ENCODE measurements at regions not wholly inside any gene's neighbourhood (a gene's known extent, or its start where the extent isn't known, plus 50 kb on each side); places are given as distances from the start of the nearest gene placed in this dataset.

DNA sequence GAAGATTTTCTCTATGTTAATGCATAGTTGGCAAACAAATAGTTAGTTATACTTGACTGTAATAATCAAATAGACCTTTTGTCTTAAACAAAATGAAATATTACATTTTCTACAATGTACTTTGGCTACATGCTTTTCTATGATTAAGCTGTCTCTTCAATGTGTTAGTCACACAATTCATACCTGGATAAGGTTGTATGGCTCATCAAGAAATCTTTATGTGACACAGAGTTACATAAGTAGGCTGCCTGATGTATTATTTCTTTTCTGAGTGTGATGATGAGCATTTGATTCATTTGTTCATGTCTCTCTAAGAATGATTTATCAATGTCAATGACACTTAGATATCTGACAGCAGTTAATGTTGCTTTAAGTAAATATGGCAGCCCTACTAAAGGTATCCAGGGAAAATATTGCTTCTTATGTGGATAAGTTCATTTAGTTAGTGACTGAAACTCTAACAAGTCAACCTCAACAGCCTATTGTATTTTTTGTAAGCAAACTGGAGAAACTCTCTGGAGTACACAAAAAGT is 157.4 kb upstream of the SOX2 start:
- no peak overlapping the region for H3K27ac Mint-ChIP-seq
- H3K36me3 Mint-ChIP-seq (ENCODE audit: insufficient read depth): no peaks in the 10 kb centered on the region
- H3K4me1 Mint-ChIP-seq (ENCODE audit: low read depth in 2 of 2): no peaks in the 10 kb centered on the region
- H3K27me3 Mint-ChIP-seq: no peaks in the 10 kb centered on the region
- no peak overlapping the region for H3K4me3 Mint-ChIP-seq
- H3K9me3 Mint-ChIP-seq: peaks cover 10 to 14% of the 10 kb centered on the region in 2 donors
- no peak for DNase-seq
- ATAC-seq (replicated peaks): no peak

DNA sequence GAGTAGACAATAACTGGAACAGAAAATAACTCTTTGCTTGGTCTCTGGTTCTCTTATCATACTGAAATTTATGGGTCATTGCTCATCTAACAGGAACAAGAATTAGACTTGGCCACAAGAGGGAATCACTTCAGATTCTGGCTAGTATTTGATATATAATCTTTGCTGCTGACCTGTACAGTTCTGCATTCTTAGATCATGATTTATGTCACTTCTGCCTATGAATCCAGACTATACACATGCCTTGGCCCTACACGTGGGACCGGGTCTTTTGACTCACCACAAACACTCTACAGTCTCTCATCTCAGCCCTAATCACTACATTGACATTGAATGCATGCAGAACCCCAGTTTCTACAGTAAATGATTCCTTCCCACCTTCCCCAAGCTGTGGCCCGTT is 162.5 kb upstream of the SOX2 start:
- H3K9me3 Mint-ChIP-seq: peaks cover 10 to 15% of the 10 kb centered on the region in 2 donors
- DNase-seq (no peak), ATAC-seq (replicated peaks) (no peak)
- no peaks in the 10 kb centered on the region for H3K4me1 Mint-ChIP-seq (ENCODE audit: low read depth in 2 of 2)
- H3K27ac Mint-ChIP-seq: no peak overlapping the region
- no peaks in the 10 kb centered on the region for H3K27me3 Mint-ChIP-seq
- peaks cover 6% of the 10 kb centered on the region for H3K36me3 Mint-ChIP-seq (ENCODE audit: insufficient read depth)
- H3K4me3 Mint-ChIP-seq: no peak overlapping the region

DNA sequence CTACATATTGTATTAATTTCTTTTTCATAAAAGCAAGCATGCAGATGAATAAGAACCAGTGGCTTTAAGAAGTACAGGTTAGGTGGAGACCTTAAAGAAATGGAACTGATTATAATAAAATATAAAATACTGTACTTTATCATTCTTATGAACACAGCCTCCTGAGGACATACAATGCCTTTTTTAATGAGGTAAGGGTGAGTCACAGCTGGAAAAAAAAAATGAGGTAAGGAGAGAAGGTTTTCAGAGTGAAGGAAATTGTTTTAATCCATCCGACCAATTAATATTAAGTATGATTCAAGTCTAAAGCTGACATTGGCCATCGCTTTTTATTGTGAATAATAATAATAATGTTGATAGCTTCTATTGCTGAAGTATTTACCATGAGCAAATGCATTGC is 170.3 kb upstream of the SOX2 start:
- Mint-ChIP-seq H3K4me3 (no peak overlapping the region), H3K27ac (no peak overlapping the region), H3K9me3 (peaks cover 0 to 2% of the 10 kb centered on the region in 2 donors), H3K27me3 (no peaks in the 10 kb centered on the region), H3K4me1 (ENCODE audit: low read depth in 2 of 2) (no peaks in the 10 kb centered on the region), H3K36me3 (ENCODE audit: insufficient read depth) (peaks cover 6% of the 10 kb centered on the region)
- DNase-seq (no peak), ATAC-seq (replicated peaks) (no peak)

DNA sequence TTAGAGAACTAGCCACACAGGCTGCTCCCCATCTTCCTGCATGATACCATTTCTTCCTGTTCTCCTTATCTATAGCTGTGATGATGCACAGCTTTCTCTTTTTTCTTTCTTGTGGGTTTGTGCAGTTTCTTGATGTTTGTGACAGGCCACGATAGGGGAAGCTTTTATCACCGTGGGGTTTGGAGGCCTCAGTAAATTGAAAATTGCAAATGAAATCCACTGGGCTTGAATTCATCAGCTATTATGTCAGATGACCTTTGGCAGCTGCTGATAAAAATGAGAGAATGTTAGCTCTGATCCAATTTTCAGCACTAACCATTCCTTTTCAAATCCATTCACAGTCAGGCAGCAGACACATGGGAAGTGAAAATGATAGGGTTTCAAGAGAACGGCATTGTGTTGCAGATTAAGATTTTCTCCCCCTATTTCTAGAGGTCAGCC is 176.9 kb upstream of the SOX2 start:
- Mint-ChIP-seq H3K27me3 (no peaks in the 10 kb centered on the region), H3K4me3 (no peak overlapping the region), H3K27ac (no peak overlapping the region), H3K4me1 (ENCODE audit: low read depth in 2 of 2) (no peaks in the 10 kb centered on the region), H3K36me3 (ENCODE audit: insufficient read depth) (no peaks in the 10 kb centered on the region), H3K9me3 (peaks cover 5 to 11% of the 10 kb centered on the region in 2 donors)
- ATAC-seq (replicated peaks) (no peak), DNase-seq (no peak)

DNA sequence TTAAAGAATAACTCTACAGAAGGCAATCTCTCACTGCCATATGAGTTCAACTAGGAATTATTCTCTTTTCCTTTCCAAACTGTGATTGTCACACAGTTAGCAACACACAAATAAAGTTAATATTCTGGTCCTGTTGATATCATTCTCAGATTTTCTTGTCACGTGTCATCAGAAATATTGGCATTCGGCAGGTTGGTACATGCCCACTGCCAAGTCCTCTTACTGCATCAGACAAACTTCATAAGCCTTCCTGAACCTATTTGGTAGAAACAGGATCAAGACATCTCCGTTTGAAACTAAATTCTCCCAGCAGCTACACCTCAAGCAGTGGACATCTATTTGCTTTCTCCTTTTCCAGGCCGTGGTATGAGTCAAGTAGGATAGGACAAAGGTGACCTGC is 177.9 kb upstream of the SOX2 start:
- no peak for ATAC-seq (replicated peaks)
- Mint-ChIP-seq H3K36me3 (ENCODE audit: insufficient read depth) (no peaks in the 10 kb centered on the region), H3K27ac (no peak overlapping the region), H3K4me3 (no peak overlapping the region), H3K27me3 (no peaks in the 10 kb centered on the region), H3K9me3 (peaks cover 5 to 12% of the 10 kb centered on the region in 2 donors), H3K4me1 (ENCODE audit: low read depth in 2 of 2) (no peaks in the 10 kb centered on the region)
- DNase-seq: no peak

DNA sequence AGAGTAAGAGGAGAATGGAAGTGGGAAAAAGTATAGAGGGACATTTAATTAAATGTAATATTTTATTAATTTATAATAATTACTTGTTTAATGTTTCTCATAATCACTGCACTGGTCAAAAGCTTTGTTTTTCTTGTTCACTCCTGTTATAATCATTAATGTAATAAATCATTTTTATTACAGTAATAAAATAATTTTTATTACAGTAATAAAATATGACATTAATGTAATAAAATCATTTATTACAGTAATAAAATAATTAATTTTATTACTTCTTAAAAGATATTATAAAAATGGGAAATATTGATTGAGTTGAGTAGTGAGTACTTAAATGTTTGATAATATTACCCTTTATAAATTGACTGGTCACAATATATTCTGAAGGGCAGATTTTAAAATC is 181.1 kb upstream of the SOX2 start:
- H3K36me3 Mint-ChIP-seq (ENCODE audit: insufficient read depth): no peaks in the 10 kb centered on the region
- H3K27me3 Mint-ChIP-seq: no peaks in the 10 kb centered on the region
- peaks cover 4 to 12% of the 10 kb centered on the region in 2 donors for H3K9me3 Mint-ChIP-seq
- H3K4me3 Mint-ChIP-seq: no peak overlapping the region
- no peaks in the 10 kb centered on the region for H3K4me1 Mint-ChIP-seq (ENCODE audit: low read depth in 2 of 2)
- ATAC-seq (replicated peaks): no peak
- DNase-seq: no peak
- no peak overlapping the region for H3K27ac Mint-ChIP-seq

DNA sequence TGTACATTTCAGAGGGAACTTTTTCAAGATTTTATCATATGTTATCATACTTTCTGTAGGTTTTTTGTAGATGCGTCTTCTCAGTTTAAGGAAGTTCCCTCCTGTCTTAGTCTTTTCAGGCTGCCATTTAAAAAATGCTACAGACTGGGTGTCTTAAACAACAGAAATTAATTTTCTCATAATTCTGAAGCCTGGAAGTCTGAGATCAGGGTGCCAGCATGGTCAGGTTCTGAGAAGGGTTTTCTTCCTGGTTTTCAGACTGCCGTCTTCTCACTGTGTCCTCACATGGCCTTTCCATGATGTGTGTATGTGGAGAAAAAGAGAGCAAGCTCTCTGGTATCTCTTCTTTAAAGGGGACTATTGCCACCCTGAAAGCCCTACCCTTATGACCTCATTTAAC is 189.9 kb upstream of the SOX2 start:
- Mint-ChIP-seq H3K9me3 (peaks cover 13 to 23% of the 10 kb centered on the region in 2 donors), H3K27ac (no peak overlapping the region), H3K27me3 (no peaks in the 10 kb centered on the region), H3K4me3 (no peak overlapping the region), H3K36me3 (ENCODE audit: insufficient read depth) (no peaks in the 10 kb centered on the region), H3K4me1 (ENCODE audit: low read depth in 2 of 2) (no peaks in the 10 kb centered on the region)
- DNase-seq: no peak
- ATAC-seq (replicated peaks): no peak

DNA sequence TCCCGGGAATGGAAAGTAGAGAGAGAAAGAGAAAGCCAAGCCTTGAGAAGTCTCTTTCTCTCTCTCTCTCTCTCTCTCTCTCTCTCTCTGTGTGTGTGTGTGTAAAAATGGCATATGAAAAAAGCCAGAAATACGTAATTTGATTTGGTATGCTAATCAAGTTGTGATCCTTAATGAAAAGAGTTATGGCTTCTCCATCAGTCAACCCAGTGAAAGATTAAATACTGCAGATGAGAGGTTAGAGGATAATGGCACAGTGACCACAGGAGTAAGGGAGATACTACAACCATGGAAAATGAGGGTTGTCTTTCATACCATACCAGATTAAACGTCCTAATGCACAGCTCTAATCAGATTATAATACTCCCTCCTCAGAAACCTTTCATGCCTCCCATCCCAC is 193.5 kb upstream of the SOX2 start:
- Mint-ChIP-seq H3K4me3 (no peak overlapping the region), H3K4me1 (ENCODE audit: low read depth in 2 of 2) (no peaks in the 10 kb centered on the region), H3K36me3 (ENCODE audit: insufficient read depth) (no peaks in the 10 kb centered on the region), H3K9me3 (peaks cover 16 to 26% of the 10 kb centered on the region in 2 donors), H3K27ac (no peak overlapping the region), H3K27me3 (no peaks in the 10 kb centered on the region)
- DNase-seq (no peak), ATAC-seq (replicated peaks) (no peak)

DNA sequence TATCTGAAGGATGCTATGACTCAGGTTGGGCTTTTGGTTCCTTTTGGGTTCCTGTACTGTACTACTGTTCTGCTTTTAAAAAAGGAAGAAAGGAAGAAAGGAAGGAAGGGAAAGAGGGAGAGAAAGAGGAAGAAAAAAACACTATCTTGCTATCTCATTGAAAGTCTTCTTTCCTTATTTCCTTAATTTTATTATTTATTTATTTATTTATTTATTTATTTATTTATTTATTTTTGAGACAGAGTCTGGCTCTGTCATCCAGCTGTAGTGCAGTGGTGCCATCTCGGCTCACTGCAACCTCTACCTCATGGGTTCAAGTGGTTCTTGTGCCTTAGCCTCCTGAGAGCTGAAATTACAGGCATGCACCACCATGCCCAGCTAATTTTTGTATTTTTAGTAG is 198.9 kb upstream of the SOX2 start:
- DNase-seq (no peak), ATAC-seq (replicated peaks) (no peak)
- H3K27me3 Mint-ChIP-seq: no peaks in the 10 kb centered on the region
- no peaks in the 10 kb centered on the region for H3K4me1 Mint-ChIP-seq (ENCODE audit: low read depth in 2 of 2)
- H3K9me3 Mint-ChIP-seq: peaks cover 15 to 25% of the 10 kb centered on the region in 2 donors
- no peaks in the 10 kb centered on the region for H3K36me3 Mint-ChIP-seq (ENCODE audit: insufficient read depth)
- no peak overlapping the region for H3K4me3 Mint-ChIP-seq
- H3K27ac Mint-ChIP-seq: no peak overlapping the region

DNA sequence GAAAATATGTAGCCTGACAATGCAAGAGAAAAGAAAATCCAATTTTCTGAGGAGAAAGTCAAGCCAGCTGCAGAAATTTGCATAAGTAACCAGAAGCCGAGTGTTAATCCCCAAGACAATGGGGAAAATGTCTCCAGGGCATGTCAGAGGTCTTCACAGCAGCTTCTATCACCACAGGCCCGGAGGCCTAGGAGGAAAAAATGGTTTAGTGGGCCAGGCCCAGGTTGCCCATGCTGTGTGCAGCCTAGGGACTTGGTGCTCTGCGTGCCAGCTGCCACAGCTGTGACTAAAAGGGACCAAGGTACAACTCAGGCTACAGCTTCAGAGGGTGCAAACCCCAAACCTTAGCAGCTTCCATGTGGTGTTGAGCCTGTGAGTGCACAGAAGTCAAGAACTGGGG is 201.2 kb upstream of the SOX2 start:
- H3K27me3 Mint-ChIP-seq: no peaks in the 10 kb centered on the region
- no peak for ATAC-seq (replicated peaks)
- no peak for DNase-seq
- H3K27ac Mint-ChIP-seq: no peak overlapping the region
- no peak overlapping the region for H3K4me3 Mint-ChIP-seq
- no peaks in the 10 kb centered on the region for H3K36me3 Mint-ChIP-seq (ENCODE audit: insufficient read depth)
- H3K4me1 Mint-ChIP-seq (ENCODE audit: low read depth in 2 of 2): no peaks in the 10 kb centered on the region
- H3K9me3 Mint-ChIP-seq: peaks cover 10 to 21% of the 10 kb centered on the region in 2 donors

DNA sequence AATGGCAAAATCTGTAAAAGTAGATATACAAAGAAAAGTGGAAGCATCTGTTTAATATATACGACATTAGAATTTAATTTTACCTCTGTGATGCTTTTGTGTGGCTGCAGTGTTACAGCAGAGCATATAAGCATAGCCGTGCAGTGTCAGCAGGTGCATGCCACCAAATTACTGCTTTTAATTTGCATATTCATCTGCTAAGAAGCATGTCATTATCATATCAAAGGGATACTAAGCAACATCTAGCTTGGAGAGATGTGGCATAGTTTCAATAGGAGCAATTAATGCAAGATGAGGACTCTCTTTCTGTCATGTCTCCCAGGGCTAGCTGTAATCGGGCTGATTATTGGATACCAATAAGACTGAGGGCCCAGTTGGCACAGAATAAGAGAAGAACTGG is 214.4 kb upstream of the SOX2 start:
- Mint-ChIP-seq H3K27ac (no peak overlapping the region), H3K36me3 (ENCODE audit: insufficient read depth) (no peaks in the 10 kb centered on the region), H3K4me3 (no peak overlapping the region), H3K27me3 (no peaks in the 10 kb centered on the region), H3K9me3 (peaks cover 0 to 3% of the 10 kb centered on the region in 2 donors), H3K4me1 (ENCODE audit: low read depth in 2 of 2) (no peaks in the 10 kb centered on the region)
- ATAC-seq (replicated peaks) (no peak), DNase-seq (no peak)

DNA sequence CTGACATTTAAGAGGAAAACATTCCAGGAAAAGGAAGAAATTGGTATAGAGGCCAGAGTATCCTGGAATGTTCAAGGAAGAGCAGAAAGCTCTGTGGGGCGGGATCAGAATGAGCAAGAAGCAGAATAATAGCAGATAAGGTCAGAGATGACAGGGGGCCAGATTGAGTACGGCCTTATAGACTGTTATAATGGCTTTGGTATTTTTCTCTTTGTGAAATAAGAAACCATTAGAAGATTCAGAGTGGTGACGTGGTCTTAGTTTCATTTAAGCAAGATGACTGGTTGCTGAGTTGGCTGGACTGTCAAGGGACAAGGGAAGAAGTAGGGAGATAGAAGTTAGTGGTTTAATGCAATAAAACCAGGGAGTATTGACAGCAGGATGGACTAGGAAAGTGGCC is 218.3 kb upstream of the SOX2 start:
- ATAC-seq (replicated peaks) (no peak), DNase-seq (no peak)
- no peak overlapping the region for H3K4me3 Mint-ChIP-seq
- no peaks in the 10 kb centered on the region for H3K4me1 Mint-ChIP-seq (ENCODE audit: low read depth in 2 of 2)
- peaks cover 0 to 3% of the 10 kb centered on the region in 2 donors for H3K9me3 Mint-ChIP-seq
- no peaks in the 10 kb centered on the region for H3K27me3 Mint-ChIP-seq
- H3K36me3 Mint-ChIP-seq (ENCODE audit: insufficient read depth): no peaks in the 10 kb centered on the region
- no peak overlapping the region for H3K27ac Mint-ChIP-seq

DNA sequence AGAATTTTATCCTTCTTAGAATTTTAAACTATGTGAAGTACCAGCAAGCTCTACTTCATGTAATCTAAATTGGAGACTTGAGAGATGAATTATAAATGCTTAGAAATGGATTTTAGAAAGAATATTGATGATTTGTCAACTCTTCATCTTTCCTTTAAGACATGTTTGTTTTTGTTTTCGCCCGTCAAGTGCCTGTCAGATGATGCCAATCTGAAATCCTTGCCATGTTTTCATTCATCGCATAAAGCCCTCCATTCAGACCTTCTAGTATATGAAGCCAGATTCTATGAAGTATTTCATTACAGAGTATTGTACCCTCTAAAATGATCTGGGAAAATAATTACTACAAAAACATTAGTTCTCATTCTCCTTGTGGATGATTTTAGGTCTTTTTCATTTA is 223.2 kb upstream of the SOX2 start:
- no peaks in the 10 kb centered on the region for H3K4me1 Mint-ChIP-seq (ENCODE audit: low read depth in 2 of 2)
- H3K27ac Mint-ChIP-seq: no peak overlapping the region
- H3K27me3 Mint-ChIP-seq: no peaks in the 10 kb centered on the region
- DNase-seq (no peak), ATAC-seq (replicated peaks) (no peak)
- no peak overlapping the region for H3K4me3 Mint-ChIP-seq
- peaks cover 0 to 8% of the 10 kb centered on the region in 2 donors for H3K9me3 Mint-ChIP-seq
- H3K36me3 Mint-ChIP-seq (ENCODE audit: insufficient read depth): no peaks in the 10 kb centered on the region

DNA sequence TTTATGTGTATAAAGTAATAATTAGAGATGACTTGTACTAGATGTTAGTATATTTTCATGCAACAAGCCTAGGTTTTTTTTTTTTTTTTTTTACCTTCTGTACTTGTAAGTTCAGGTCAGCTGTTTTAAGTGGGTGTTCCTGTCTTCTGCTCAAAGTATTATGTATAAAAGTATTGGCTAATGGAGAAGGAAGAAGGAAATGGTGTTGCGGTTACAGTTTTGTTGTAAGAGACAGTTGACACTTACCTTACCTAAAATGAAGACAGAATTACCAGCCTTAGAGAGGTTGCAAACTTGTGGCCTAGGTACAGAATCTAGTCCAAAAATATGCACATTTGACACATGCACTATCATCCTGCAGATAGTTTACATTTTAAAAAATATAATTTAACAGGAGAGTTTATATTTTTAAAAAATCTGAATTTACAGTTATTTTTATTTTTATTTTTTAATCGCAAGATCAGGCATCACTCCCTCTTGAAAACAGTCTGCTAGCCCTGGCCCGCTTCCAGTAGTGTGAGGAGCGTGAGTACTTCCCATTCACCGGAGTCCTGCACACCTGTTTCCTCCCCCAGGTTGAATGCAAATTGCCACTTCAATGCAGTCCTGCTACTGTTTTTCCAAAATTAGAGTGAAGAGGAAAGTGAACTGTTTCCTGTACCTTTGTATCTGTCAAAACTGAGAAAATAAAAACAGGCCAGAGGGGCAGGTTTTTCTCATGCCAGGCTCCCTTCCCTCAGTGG is 224.3 kb upstream of the SOX2 start:
- no peak for ATAC-seq (replicated peaks)
- no peak for DNase-seq
- Mint-ChIP-seq H3K9me3 (peaks cover 0 to 11% of the 10 kb centered on the region in 2 donors), H3K36me3 (ENCODE audit: insufficient read depth) (no peaks in the 10 kb centered on the region), H3K4me3 (no peak overlapping the region), H3K4me1 (ENCODE audit: low read depth in 2 of 2) (no peaks in the 10 kb centered on the region), H3K27me3 (no peaks in the 10 kb centered on the region), H3K27ac (no peak overlapping the region)
